Motor neuron (in vitro differentiated cells): ENCODE measurements at regions not wholly inside any gene's neighbourhood (a gene's known extent, or its start where the extent isn't known, plus 50 kb on each side); places are given as distances from the start of the nearest gene placed in this dataset.

Experiments
- ATAC-seq, 8 experiments: fragments of 200-7000 bp; cut with Tn5 transposase; replicated peaks in 6 of 8; 2 replicates each; pipeline ENCODE4 v1.8.0; 2021; ENCODE audit warnings: mild to moderate bottlenecking in 8 of 8, moderate library complexity in 8 of 8
- H3K27ac ChIP-seq, 2 donors: fragments of 250-450 bp; sonication (Bioruptor Pico); 2 replicates each; pipeline ENCODE4 v1.9.0; 2021; ENCODE audit warnings: antibody characterized with exemption in 2 of 2, mild to moderate bottlenecking in 2 of 2, moderate library complexity in 1 of 2
- H3K4me1 ChIP-seq, 2 donors: fragments of 250-450 bp; sonication (Bioruptor Pico); replicated peaks in 1 of 2; 2 replicates each; pipeline ENCODE4 v1.6.1; 2021; ENCODE audit warnings: antibody characterized with exemption in 2 of 2, mild to moderate bottlenecking in 2 of 2, moderate library complexity in 1 of 2
- H3K4me3 ChIP-seq, 5 donors: fragments of 250-450 bp; sonication (Bioruptor Pico); 2 replicates each; pipeline ENCODE4 v1.9.0; 2021; ENCODE audit warnings: antibody characterized with exemption in 5 of 5, mild to moderate bottlenecking in 5 of 5, moderate library complexity in 4 of 5
- WGBS, 10 experiments: fragments of 450-650 bp; shearing (Covaris generic); methylation state at CpG; one replicate each; pipeline ENCODE4 v1.0.0; 2022; 5-methylcytosine and 5-hydroxymethylcytosine counted together
- in situ Hi-C, 9 experiments: fragments of 400-800 bp; cut with MboI; loops; one replicate each; pipeline ENCODE4 v1.15.0; 2021; ENCODE audit warnings: low sequenced_read_pairs in 9 of 9, low pct_unique_long_range_greater_than_20kb in 2 of 9; ENCODE audit not compliant: unreplicated experiment in 9 of 9

DNA sequence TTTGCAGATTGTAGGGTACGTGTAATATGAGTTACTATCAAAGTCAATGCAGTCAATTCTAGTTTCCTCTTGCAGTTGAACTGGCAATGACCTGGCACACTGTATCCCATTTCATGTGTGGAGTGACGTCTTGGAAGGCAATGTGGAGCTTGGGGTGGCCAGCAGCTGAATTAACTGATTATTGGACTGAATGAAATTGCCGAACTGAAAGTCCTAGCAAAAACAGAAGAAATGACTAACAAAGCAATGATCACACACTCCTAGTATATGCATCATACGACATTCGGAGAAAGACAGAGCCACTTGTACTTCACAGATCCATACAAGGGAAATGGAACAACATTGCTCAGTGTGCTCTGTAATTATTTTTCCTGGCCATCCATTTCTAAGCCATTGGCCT lies 259.1 kb upstream of the DAPK1 start:
- peak in 1 of 8 experiments; percentile 35 for ATAC-seq
- H3K4me3 ChIP-seq = no peak overlapping the region
- no peak overlapping the region for H3K27ac ChIP-seq

DNA sequence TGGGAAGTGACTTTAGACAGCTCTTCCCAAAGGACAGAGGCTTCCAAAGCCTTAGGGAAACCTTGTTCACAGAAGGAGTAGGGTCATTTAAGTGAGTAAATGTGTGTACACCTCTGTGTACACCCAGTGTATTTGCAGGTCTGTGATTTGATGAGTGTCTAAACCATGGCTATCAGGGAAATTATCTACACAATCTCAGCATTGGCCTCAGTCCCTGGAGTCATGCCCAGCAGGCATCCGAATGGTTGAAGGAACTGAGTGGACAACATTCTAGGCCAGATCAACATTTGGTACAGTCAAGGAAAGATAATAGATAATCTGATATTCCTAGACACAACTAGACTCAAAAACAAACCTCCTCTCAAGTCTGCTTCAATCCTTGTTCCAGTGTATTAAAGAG lies 258.4 kb upstream of the DAPK1 start:
- H3K4me1 ChIP-seq = no peaks in the 10 kb centered on the region
- H3K27ac ChIP-seq = no peak overlapping the region
- in situ Hi-C loops = no loop called here
- no peak for ATAC-seq
- 89 to 100% (median 100%) methylated on average over 1 of the region's 1 CpG; no CpG with 5 or more reads in 7 of the 10 experiments for WGBS, 10 experiments
- H3K4me3 ChIP-seq = no peak overlapping the region

More for the DNA sequence above, 259.1 kb upstream of the DAPK1 start:
- 3 to 100% (median 80%) methylated on average over 1 to 5 of the region's 5 CpGs; no CpG with 5 or more reads in 1 of the 10 experiments for WGBS, 10 experiments
- in situ Hi-C loops = no loop called here
- H3K4me1 ChIP-seq = no peaks in the 10 kb centered on the region

DNA sequence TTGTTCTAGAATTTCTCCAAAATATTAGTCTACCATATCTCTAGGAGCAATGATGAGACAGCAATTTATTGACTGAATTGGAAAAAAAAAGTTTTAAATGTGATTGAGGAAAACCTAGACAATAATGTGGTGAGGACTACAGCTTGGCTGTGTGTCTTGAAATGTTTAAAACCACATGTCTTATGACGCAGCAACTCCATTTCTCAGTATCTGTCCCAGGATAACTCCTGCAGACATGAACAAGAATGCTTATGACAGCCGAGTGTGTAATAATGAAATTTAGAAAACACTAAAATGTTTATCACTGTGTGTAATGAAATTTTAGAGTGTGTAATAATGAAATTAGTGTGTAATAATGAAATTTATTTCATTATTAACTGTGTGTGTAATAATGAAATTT lies 254.1 kb upstream of the DAPK1 start:
- WGBS, 10 experiments = 29 to 100% (median 84%) methylated on average over 1 to 2 of the region's 2 CpGs
- Histone ChIP-seq H3K4me1 (no peaks in the 10 kb centered on the region), H3K4me3 (no peak overlapping the region), H3K27ac (no peak overlapping the region)
- no peak for ATAC-seq
- in situ Hi-C loops = no loop called here

DNA sequence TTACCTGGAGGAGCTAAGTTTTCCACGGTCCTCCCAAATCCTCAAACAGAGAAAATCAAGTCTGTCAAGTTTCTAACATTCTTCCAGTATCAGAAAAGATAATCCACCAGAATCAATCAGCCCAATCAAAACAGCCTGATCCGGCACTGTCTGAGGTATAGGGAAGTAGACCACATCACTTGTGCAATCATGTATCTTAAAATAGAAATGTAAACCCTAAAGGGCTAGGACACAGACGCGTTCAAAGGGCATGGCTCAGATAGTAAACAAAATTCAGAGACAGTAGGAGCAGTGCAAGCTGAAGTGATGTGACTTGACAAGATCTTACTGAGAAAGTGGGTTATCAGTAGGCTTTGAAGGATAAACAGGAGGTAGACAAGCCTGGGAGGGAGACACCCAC lies 252.4 kb upstream of the DAPK1 start:
- no peaks in the 10 kb centered on the region for H3K4me1 ChIP-seq
- in situ Hi-C loops = no loop called here
- no peak for ATAC-seq
- no peak overlapping the region for H3K4me3 ChIP-seq
- no peak overlapping the region for H3K27ac ChIP-seq
- 67 to 100% (median 94%) methylated on average over 1 to 4 of the region's 4 CpGs for WGBS, 10 experiments

DNA sequence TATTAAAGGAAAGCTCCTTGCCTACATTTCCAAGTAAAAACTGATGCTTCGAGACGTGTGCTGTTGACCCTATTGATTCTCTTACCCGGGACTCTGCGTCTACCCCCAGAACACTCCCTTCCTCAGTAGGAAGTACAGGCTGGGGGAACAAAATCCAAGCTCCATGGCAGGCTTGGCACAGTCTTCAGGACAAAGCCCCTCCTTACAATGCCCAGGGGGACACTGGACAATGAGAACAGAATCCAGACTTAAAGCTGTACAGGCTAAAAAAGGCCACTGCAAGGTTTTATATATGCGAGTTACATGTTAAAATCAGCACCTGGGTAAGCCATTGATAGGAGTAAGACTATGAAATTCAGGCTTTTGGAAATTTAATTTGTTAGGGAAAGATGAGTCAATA lies 250.6 kb upstream of the DAPK1 start:
- Histone ChIP-seq H3K4me3 (no peak overlapping the region), H3K4me1 (no peaks in the 10 kb centered on the region), H3K27ac (no peak overlapping the region)
- in situ Hi-C loops = no loop called here
- ATAC-seq = no peak
- 62 to 100% (median 91%) methylated on average over 1 to 5 of the region's 5 CpGs for WGBS, 10 experiments

DNA sequence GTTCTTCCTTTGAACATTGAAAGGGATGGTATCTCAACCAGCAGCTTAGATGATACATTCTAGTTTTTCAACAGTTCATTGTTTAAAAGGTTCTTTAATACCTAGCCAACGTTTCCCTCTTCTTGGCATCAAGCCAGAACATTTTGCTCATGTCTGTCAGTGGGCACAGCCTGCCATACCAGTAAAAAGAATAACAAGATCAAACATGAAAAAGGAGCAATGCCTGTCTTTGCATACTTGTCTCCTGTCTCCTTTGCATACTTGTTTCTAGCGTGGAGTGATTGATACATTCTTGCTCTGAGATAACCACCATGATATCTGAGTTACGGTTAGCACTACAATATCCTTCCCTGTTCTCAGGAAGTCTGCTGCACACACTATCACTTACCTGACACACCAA lies 248.6 kb upstream of the DAPK1 start:
- ATAC-seq = no peak
- Histone ChIP-seq H3K4me1 (no peaks in the 10 kb centered on the region), H3K27ac (no peak overlapping the region), H3K4me3 (no peak overlapping the region)
- in situ Hi-C loops = no loop called here
- WGBS, 10 experiments = 60 to 100% (median 72%) methylated on average over 1 to 3 of the region's 3 CpGs; no CpG with 5 or more reads in 2 of the 10 experiments

DNA sequence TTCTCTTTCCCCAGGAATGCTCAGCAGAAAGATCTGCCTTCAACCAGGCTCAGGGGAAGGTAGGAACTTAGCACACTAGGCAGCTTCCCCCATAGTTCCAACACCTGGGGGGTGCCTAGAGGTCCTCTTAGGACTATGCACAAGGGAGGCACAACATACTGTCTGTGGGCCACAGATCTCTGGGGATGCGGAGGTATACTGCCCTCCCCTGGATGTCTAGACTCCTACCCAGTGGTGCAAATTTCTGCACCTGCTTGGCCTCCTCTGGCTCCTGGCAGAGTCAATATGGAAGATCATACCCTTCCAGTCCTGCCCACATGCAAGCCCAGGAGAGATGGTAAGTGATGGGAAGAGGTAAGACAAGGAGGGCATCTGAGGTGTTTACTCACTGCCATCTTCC lies 247.5 kb upstream of the DAPK1 start:
- in situ Hi-C loops = no loop called here
- Histone ChIP-seq H3K4me1 (no peaks in the 10 kb centered on the region), H3K27ac (no peak overlapping the region), H3K4me3 (no peak overlapping the region)
- WGBS, 10 experiments = 100% methylated on average over 1 of the region's 1 CpG; no CpG with 5 or more reads in 9 of the 10 experiments
- ATAC-seq = no peak

DNA sequence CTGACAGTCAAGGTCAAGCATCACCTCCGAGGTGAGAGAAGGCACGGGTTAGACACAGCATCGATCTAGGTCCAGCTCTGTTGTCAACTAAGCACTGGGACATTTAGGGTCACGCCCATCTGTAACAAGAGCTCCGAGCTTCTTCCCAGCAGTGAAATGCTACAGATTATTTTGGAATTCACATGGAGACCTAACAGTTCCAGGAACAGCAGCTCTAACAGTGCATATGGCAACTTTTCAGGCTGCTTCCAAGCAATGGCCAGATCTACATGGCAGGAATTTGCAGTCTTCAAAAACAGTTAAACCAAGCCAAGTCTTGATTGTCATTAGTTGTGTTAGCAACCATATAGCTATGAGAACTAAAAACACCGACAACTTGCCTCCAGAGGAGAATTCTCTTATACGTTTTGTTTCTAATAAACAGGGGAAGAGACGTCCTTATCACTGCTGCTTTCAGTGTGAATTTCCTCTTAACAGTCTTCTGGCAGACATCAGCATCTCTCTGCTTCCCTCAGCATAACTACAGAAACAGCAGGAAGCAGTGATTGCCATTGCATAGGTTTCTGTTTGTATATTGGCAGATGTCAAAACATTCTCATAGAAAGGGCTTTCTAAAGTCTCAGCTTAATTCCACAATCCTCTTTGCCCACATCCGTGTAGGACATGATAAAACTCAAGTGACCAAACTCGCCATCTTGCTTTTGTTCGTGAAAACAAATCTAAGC lies 242.1 kb upstream of the DAPK1 start:
- no peak overlapping the region for H3K27ac ChIP-seq
- no peak overlapping the region for H3K4me3 ChIP-seq
- WGBS, 10 experiments = 4 to 100% (median 62%) methylated on average over 2 to 9 of the region's 11 CpGs; no CpG with 5 or more reads in 1 of the 10 experiments
- in situ Hi-C loops = no loop called here
- peaks cover 7 to 10% of the 10 kb centered on the region in 2 donors for H3K4me1 ChIP-seq
- ATAC-seq = peak in 4 of 8 experiments; percentile 77 to 95 (median 90)

DNA sequence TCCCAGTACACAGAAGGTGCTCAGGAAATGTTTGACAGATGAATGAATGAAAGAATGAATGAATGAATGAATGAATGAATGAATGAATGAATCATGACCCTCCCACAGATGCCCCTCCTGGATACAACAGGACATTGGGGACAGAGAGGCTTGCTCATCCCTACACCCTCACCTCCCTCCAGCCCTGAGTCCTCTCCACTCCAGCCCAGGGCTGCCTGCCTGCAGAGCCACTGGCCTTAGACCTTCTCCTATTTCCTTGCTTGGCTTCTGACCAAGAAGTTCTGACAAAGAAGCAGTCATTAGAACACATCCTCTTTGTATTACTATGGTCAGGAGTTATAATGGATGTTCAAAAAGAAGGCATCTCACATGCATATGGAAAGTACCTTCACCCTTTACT lies 240.7 kb upstream of the DAPK1 start:
- in situ Hi-C loops = no loop called here
- H3K4me1 ChIP-seq = peaks cover 7 to 10% of the 10 kb centered on the region in 2 donors
- peak in 2 of 8 experiments; percentile 10 to 53 for ATAC-seq

DNA sequence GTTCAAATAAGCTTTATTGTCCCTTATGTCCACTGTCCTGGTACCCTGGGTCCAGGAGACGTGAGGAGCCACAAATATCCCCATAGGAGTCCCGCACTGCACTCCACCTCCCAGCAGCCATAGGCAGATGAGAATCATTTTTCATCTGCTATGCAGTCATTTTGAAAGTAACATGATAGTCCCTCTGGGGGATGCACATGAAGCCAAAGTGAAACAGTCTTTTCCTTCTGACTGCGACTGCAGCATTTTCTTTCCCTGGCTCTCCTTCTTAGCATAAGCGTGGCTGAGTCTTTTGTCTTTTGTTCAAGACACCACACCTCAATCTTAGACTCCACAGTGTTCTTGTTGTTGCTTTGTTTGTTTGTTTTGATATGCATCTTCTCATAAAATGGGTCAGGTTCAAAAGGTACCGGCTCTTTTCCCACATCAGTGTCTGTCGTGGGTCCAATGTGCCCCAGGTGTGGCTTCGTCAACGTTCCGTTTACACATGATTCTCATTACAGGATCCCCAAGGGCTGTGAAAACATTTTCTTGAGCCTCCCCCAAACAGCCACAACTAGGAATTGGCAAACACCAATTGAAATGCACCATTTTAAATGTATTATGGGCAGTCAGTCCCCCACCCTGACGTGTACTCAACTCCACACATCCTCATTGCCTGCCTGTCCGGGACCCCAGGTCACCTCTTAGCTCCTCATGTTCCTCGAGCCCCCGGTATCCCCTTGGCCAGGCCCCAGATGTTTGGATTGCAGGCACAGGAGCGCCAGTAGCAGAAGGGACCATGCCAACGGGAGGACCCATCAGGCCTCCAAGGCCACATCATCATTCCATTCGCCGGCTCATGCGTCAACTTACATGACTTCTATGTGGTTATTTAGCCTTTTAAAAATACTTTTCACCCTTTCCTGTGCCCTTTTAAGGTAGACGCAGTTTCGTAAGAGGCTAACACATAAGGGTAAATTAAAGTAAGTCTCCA lies 237.8 kb upstream of the DAPK1 start:
- WGBS, 10 experiments = 23 to 90% (median 72%) methylated on average over 1 to 12 of the region's 20 CpGs
- H3K27ac ChIP-seq = peak overlapping the region in 1 of 2 donors; percentile 47
- H3K4me1 ChIP-seq = peaks cover 7 to 10% of the 10 kb centered on the region in 2 donors
- ATAC-seq = peak in 5 of 8 experiments; percentile 19 to 88 (median 79)
- no peak overlapping the region for H3K4me3 ChIP-seq
- in situ Hi-C loops = no loop called here

More for the DNA sequence above, 240.7 kb upstream of the DAPK1 start:
- Histone ChIP-seq H3K27ac (no peak overlapping the region), H3K4me3 (no peak overlapping the region)

DNA sequence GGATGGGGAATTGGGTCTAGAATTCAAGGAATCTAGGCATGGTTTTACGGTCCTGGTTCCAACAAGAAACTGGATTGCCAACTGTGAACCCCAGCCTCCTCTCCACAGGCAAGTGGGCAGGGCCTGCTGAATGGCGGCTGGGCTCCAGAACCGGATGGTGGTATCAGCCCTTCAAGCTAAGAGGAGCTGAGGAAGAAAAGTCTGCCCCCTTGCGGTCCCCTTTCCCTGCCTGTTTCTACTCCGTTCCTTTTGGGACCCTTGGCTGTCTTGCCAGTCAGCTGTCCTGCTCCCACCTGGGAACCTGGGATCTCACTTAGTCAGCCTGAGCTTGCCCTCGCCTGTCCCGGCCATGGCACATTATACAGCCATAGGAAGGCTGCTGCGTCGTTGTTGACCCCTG lies 234.4 kb upstream of the DAPK1 start:
- ATAC-seq = no peak
- in situ Hi-C loops = no loop called here
- H3K27ac ChIP-seq = no peak overlapping the region
- peaks cover 7 to 10% of the 10 kb centered on the region in 2 donors for H3K4me1 ChIP-seq
- 53 to 100% (median 84%) methylated on average over 1 to 7 of the region's 9 CpGs; no CpG with 5 or more reads in 2 of the 10 experiments for WGBS, 10 experiments
- no peak overlapping the region for H3K4me3 ChIP-seq

DNA sequence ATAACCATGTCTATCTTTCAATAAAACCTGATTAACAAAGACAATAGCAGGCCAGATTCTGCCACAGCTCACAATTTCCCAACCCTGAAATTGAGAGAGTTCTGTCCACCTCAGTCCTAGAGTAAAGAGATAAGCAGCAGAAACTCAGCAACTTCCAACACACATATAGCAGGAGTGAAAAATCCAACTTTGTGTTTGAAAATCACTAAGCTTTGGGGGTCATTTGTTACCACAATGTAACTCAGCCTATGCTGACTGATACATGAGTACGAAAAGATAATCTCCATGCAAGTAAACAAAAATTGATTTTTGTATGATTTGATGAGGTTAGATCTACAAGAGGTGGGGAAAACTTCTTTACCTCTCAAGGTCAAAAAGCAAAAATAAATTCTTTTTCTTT lies 231.0 kb upstream of the DAPK1 start:
- in situ Hi-C loops = no loop called here
- WGBS, 10 experiments = 50 to 100% (median 80%) methylated on average over 1 of the region's 1 CpG; no CpG with 5 or more reads in 2 of the 10 experiments
- no peak overlapping the region for H3K4me3 ChIP-seq
- H3K4me1 ChIP-seq = peaks cover 13 to 15% of the 10 kb centered on the region in 2 donors
- no peak for ATAC-seq
- H3K27ac ChIP-seq = no peak overlapping the region
